ENCODE measurements at regions not wholly inside any gene's neighbourhood (a gene's known extent, or its start where the extent isn't known, plus 50 kb on each side); places are given as distances from the start of the nearest gene placed in this dataset.

GRCh38 chr16:85441189-85441889, 171.8 kb upstream of the GSE1 start:
- in situ Hi-C loops (cut with MboI; ENCODE audit: low pct_unique_long_range_greater_than_20kb, low sequenced_read_pairs, unreplicated experiment), result no loop called here
- DNase-seq (ENCODE audit: low spot score), result no peak
- peak; percentile 13 for TF ChIP-seq CTCF (IDR thresholded peaks at IDR 0.05; ENCODE audit: extremely low read depth, insufficient read depth, missing control alignments)

- no peak for DNase-seq (ENCODE audit: low spot score)
- in situ Hi-C loops (cut with MboI; ENCODE audit: low pct_unique_long_range_greater_than_20kb, low sequenced_read_pairs, unreplicated experiment), result no loop called here
Measured at GRCh38 chr16:85441890-85442670, 171.0 kb upstream of the GSE1 start.

GRCh38 chr16:85443116-85443515, 170.0 kb upstream of the GSE1 start:
- in situ Hi-C loops (cut with MboI; ENCODE audit: low pct_unique_long_range_greater_than_20kb, low sequenced_read_pairs, unreplicated experiment), result no loop called here
- no peak for DNase-seq (ENCODE audit: low spot score)
- no peak for TF ChIP-seq CTCF (IDR thresholded peaks at IDR 0.05; ENCODE audit: extremely low read depth, insufficient read depth, missing control alignments)

More at GRCh38 chr16:85441890-85442670, 171.0 kb upstream of the GSE1 start:
- no peak for TF ChIP-seq CTCF (IDR thresholded peaks at IDR 0.05; ENCODE audit: extremely low read depth, insufficient read depth, missing control alignments)

- no peak for DNase-seq (ENCODE audit: low spot score)
- in situ Hi-C loops (cut with MboI; ENCODE audit: low pct_unique_long_range_greater_than_20kb, low sequenced_read_pairs, unreplicated experiment), result no loop called here
- no peak for TF ChIP-seq CTCF (IDR thresholded peaks at IDR 0.05; ENCODE audit: extremely low read depth, insufficient read depth, missing control alignments)
Measured at GRCh38 chr16:85443531-85443930, 169.6 kb upstream of the GSE1 start.

GRCh38 chr16:85445064-85445778, 167.9 kb upstream of the GSE1 start:
- TF ChIP-seq CTCF (IDR thresholded peaks at IDR 0.05; ENCODE audit: extremely low read depth, insufficient read depth, missing control alignments), result no peak
- in situ Hi-C loops (cut with MboI; ENCODE audit: low pct_unique_long_range_greater_than_20kb, low sequenced_read_pairs, unreplicated experiment), result no loop called here

GRCh38 chr16:85445779-85446222, 167.3 kb upstream of the GSE1 start:
- DNase-seq (ENCODE audit: low spot score), result no peak
- in situ Hi-C loops (cut with MboI; ENCODE audit: low pct_unique_long_range_greater_than_20kb, low sequenced_read_pairs, unreplicated experiment), result no loop called here
- no peak for TF ChIP-seq CTCF (IDR thresholded peaks at IDR 0.05; ENCODE audit: extremely low read depth, insufficient read depth, missing control alignments)

More at GRCh38 chr16:85445064-85445778, 167.9 kb upstream of the GSE1 start:
- DNase-seq (ENCODE audit: low spot score), result no peak
